ENCODE measurements at regions not wholly inside any gene's neighbourhood (a gene's known extent, or its start where the extent isn't known, plus 50 kb on each side); places are given as distances from the start of the nearest gene placed in this dataset.

DNA sequence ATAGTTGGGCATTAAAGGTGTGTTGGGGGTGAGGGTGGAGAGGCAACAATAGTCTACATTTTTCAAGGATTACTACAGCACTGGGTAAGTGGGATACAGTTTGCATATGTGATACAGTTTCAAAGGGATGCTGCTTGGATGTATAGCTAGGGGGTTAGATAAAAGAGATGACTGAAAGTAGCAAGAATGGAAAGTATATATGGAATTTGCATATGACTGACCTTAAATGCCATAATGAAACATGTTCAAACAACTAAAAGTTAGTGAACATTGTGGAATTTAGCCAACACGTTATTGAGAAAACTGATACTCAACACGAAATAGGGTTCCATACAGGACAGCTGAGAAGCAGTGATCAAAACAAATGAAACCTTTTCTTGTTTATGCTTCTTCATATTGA, 124.8 kb upstream of the CHRM3 start:
- TF ChIP-seq, protein P1, sequence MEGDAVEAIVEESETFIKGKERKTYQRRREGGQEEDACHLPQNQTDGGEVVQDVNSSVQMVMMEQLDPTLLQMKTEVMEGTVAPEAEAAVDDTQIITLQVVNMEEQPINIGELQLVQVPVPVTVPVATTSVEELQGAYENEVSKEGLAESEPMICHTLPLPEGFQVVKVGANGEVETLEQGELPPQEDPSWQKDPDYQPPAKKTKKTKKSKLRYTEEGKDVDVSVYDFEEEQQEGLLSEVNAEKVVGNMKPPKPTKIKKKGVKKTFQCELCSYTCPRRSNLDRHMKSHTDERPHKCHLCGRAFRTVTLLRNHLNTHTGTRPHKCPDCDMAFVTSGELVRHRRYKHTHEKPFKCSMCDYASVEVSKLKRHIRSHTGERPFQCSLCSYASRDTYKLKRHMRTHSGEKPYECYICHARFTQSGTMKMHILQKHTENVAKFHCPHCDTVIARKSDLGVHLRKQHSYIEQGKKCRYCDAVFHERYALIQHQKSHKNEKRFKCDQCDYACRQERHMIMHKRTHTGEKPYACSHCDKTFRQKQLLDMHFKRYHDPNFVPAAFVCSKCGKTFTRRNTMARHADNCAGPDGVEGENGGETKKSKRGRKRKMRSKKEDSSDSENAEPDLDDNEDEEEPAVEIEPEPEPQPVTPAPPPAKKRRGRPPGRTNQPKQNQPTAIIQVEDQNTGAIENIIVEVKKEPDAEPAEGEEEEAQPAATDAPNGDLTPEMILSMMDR (IDR thresholded peaks at IDR 0.05; ENCODE audit: extremely low read depth in 1 of 2, insufficient read depth in 1 of 2, low read depth in 1 of 2, low read length in 2 of 2): no peak
- no peak for TF ChIP-seq POLR2AphosphoS5 (IDR thresholded peaks at IDR 0.05; ENCODE audit: insufficient read depth, low read depth, low read length)
- no peak for TF ChIP-seq POLR2A (IDR thresholded peaks at IDR 0.05; ENCODE audit: low read depth, low read length)
- TF ChIP-seq MAX (IDR thresholded peaks at IDR 0.05; ENCODE audit: insufficient read depth, insufficient read length): no peak
- no peak for TF ChIP-seq EZH2 (IDR thresholded peaks at IDR 0.05; ENCODE audit: borderline replicate concordance, low read depth, low read length, severe bottlenecking)
- TF ChIP-seq GATA2 (IDR thresholded peaks at IDR 0.05; ENCODE audit: insufficient read depth, insufficient read length, low read depth, low read length): no peak
- TF ChIP-seq FOS (IDR thresholded peaks at IDR 0.05; ENCODE audit: borderline replicate concordance, insufficient read depth, low read length): no peak
- no peak for TF ChIP-seq JUN (IDR thresholded peaks at IDR 0.05; ENCODE audit: borderline replicate concordance, insufficient read depth, insufficient read length, low read depth)
- no peak for TF ChIP-seq MYC (IDR thresholded peaks at IDR 0.05; ENCODE audit: low read depth, low read length)

Data from endothelial cell of umbilical vein (primary cell).